ENCODE measurements at regions not wholly inside any gene's neighbourhood (a gene's known extent, or its start where the extent isn't known, plus 50 kb on each side); places are given as distances from the start of the nearest gene placed in this dataset.

GRCh38 chr1:244311784-244312532 lies 139.8 kb downstream of the ADSS2 start:
- TF ChIP-seq CTCF (conservative IDR thresholded peaks at IDR 0.05; ENCODE audit: low read depth, low read length) (no peak), EZH2 (IDR thresholded peaks at IDR 0.05; ENCODE audit: low read length, unreplicated experiment) (no peak), EZH2phosphoT487 (IDR thresholded peaks at IDR 0.05; ENCODE audit: borderline replicate concordance, low read length) (no peak)

Measured in PC-3 (cell line).